K562 (cell line): ENCODE measurements at regions not wholly inside any gene's neighbourhood (a gene's known extent, or its start where the extent isn't known, plus 50 kb on each side); places are given as distances from the start of the nearest gene placed in this dataset.

ENCODE experiments used
- ATAC-seq: fragments of 200-7000 bp; cut with Tn5 transposase; 3 replicates; pipeline ENCODE4 v1.9.1; 2020; ENCODE audit warnings: moderate library complexity
- BruUV-seq: library from RNA; stranded (reverse); fragments of 400-500 nt; replicated peaks from 2 replicates; lab custom pipeline; 2021; lab: Mats Ljungman, UMichigan
- CTCF ChIA-PET: fragments of 300-600 bp; formaldehyde crosslinking; extraction: SDS; loops from one replicate; lab custom pipeline; 2021; ENCODE audit warnings: low intra/inter-chr PET ratio; lab: Yijun Ruan, JAX
- POLR2A ChIA-PET: fragments of 300-600, 350-650 bp; sonication (Branson Sonifier 250); formaldehyde crosslinking; extraction: SDS; loops from one replicate; lab custom pipeline; 2021; ENCODE audit warnings: antibody characterized with exemption, inconsistent platforms; lab: Yijun Ruan, JAX
- DNase-seq, 4 experiments: peaks; one replicate each; pipeline versions ENCODE4 v3.0.0 to v3.0.0-alpha.2; 2011 to 2018; ENCODE audit warnings: low spot score in 3 of 4, mixed read lengths in 3 of 4; ENCODE audit errors: extremely low read depth in 1 of 4
- FAIRE-seq: peaks from 2 replicates; lab custom pipeline; 2011; peaks lifted over from hg19 to GRCh38; lab: Jason Lieb, UNC
- H2AFZ ChIP-seq: 2 replicates; pipeline ENCODE4 v1.6.0; 2011; ENCODE audit warnings: low read depth, low read length, control low read depth, inconsistent platforms
- H3K27ac ChIP-seq: fragments of 200-600 bp; 3 replicates; pipeline ENCODE4 v1.8.0; 2011; ENCODE audit warnings: low read depth, mild to moderate bottlenecking, control low read depth, inconsistent platforms, low read length, moderate library complexity, mixed read lengths; ENCODE audit errors: extremely low read depth
- H3K27me3 ChIP-seq, 2 experiments: fragments of 300-600 bp in 1 of 2; 2 replicates in 1 of 2; 3 replicates in 1 of 2; pipeline versions ENCODE4 v1.6.0 to v1.8.0; 2011; ENCODE audit warnings: inconsistent platforms in 2 of 2, low read length in 2 of 2, mild to moderate bottlenecking in 1 of 2, mixed read lengths in 1 of 2, moderate library complexity in 1 of 2; ENCODE audit not compliant: control insufficient read depth in 2 of 2, insufficient read depth in 2 of 2
- H3K36me3 ChIP-seq: fragments of 300-600 bp; 3 replicates; pipeline ENCODE4 v1.8.0; 2011; ENCODE audit warnings: mild to moderate bottlenecking, low read length, inconsistent platforms; ENCODE audit not compliant: control insufficient read depth, insufficient read depth
- H3K4me1 ChIP-seq, 2 experiments: fragments of 200-600 bp in 1 of 2; replicated peaks in 1 of 2; 2 replicates in 1 of 2; 3 replicates in 1 of 2; pipeline versions ENCODE4 v1.5.1 to v1.8.0; 2011; ENCODE audit warnings: inconsistent platforms in 2 of 2, low read length in 2 of 2, mild to moderate bottlenecking in 1 of 2, mixed read lengths in 1 of 2, moderate library complexity in 1 of 2; ENCODE audit not compliant: control insufficient read depth in 2 of 2, insufficient read depth in 2 of 2
- H3K4me2 ChIP-seq: 2 replicates; pipeline ENCODE4 v1.6.1; 2011; ENCODE audit warnings: low read length, control low read depth, inconsistent platforms, mixed read lengths; ENCODE audit not compliant: insufficient read depth
- H3K4me3 ChIP-seq: fragments of 200-600 bp; sonication (generic), shearing (Covaris generic); 2 replicates; pipeline ENCODE4 v1.5.1; 2016; ENCODE audit warnings: control low read depth, inconsistent platforms
- H3K79me2 ChIP-seq: fragments of 200-600 bp; 3 replicates; pipeline ENCODE4 v1.8.0; 2011; ENCODE audit warnings: low read length, inconsistent platforms; ENCODE audit not compliant: control insufficient read depth, insufficient read depth
- H3K9ac ChIP-seq, 2 experiments: 2 replicates each; pipeline versions ENCODE4 v1.6.0 to v1.6.1; 2011; ENCODE audit warnings: low read depth in 2 of 2, low read length in 2 of 2, control low read depth in 1 of 2, inconsistent platforms in 1 of 2, mild to moderate bottlenecking in 1 of 2, mixed read lengths in 1 of 2; ENCODE audit not compliant: insufficient read depth in 1 of 2
- H3K9me1 ChIP-seq: one replicate; pipeline ENCODE4 v1.6.0; 2011; ENCODE audit warnings: inconsistent platforms, mild to moderate bottlenecking, low read length, moderate library complexity; ENCODE audit not compliant: control insufficient read depth, insufficient read depth
- H3K9me3 ChIP-seq: replicated peaks from 2 replicates; pipeline ENCODE4 v1.5.1; 2011; ENCODE audit warnings: low read depth, low read length, inconsistent platforms; ENCODE audit not compliant: control insufficient read depth, insufficient read depth
- H4K20me1 ChIP-seq: replicated peaks from 2 replicates; pipeline ENCODE4 v1.6.1; 2011; ENCODE audit warnings: low read length, inconsistent platforms, mixed read lengths; ENCODE audit not compliant: control insufficient read depth, insufficient read depth
- ARNT ChIP-seq, 2 experiments: fragments of 450-650 bp; IDR thresholded peaks; 2 replicates each; pipeline ENCODE4 v1.6.1; 2016; ENCODE audit warnings: mild to moderate bottlenecking in 1 of 2
- CBFB ChIP-seq: sonication (generic); formaldehyde crosslinking; IDR thresholded peaks from 2 replicates; pipeline ENCODE4 v1.4.0; 2020; ENCODE audit warnings: mild to moderate bottlenecking, missing genetic modification reagents
- DNMT1 ChIP-seq: fragments of 450-650 bp; IDR thresholded peaks from 2 replicates; pipeline ENCODE4 v1.6.1; 2016; ENCODE audit warnings: antibody characterized with exemption, mild to moderate bottlenecking
- HDAC6 ChIP-seq: IDR thresholded peaks from 2 replicates; pipeline ENCODE4 v1.6.1; 2012; ENCODE audit warnings: low read depth, mild to moderate bottlenecking, control low read depth, inconsistent platforms, low read length, moderate library complexity
- HOMEZ ChIP-seq: fragments of 250-450 bp; sonication (Bioruptor Pico); IDR thresholded peaks from 2 replicates; pipeline ENCODE4 v1.4.0; 2020; ENCODE audit warnings: mild to moderate bottlenecking, moderate library complexity
- MEIS2 ChIP-seq: fragments of 450-650 bp; IDR thresholded peaks from 2 replicates; pipeline ENCODE4 v1.6.1; 2014; ENCODE audit warnings: mild to moderate bottlenecking; ENCODE audit not compliant: partially characterized antibody
- NR1H2 ChIP-seq: sonication (generic); formaldehyde crosslinking; IDR thresholded peaks from 2 replicates; pipeline ENCODE4 v1.4.0; 2020; ENCODE audit warnings: mild to moderate bottlenecking, missing genetic modification reagents
- TCF15 ChIP-seq: fragments of 250-450 bp; sonication (Bioruptor Pico); IDR thresholded peaks from 2 replicates; pipeline ENCODE4 v1.8.0; 2022; ENCODE audit warnings: moderate library complexity, mild to moderate bottlenecking, inconsistent platforms
- ZBTB2 ChIP-seq: fragments of 450-650 bp; IDR thresholded peaks from 2 replicates; pipeline ENCODE4 v1.6.1; 2016; ENCODE audit warnings: antibody characterized with exemption
- ZNF134 ChIP-seq: fragments of 250-450 bp; sonication (Bioruptor Pico); conservative IDR thresholded peaks from 2 replicates; pipeline ENCODE4 v1.4.0; 2020
- ZNF444 ChIP-seq: fragments of 250-450 bp; sonication (Bioruptor Pico); IDR thresholded peaks from 2 replicates; pipeline ENCODE4 v1.4.0; 2020; ENCODE audit warnings: mild to moderate bottlenecking, moderate library complexity
- ZNF644 ChIP-seq: fragments of 200-800 bp; sonication (Bioruptor generic); IDR thresholded peaks from 2 replicates; pipeline ENCODE4 v1.6.1; 2016; ENCODE audit warnings: low read depth, missing genetic modification characterization, missing compliant biosample characterization
- ZNF75A ChIP-seq: fragments of 450-650 bp; formaldehyde crosslinking; IDR thresholded peaks from 2 replicates; pipeline ENCODE4 v1.4.0; 2020; ENCODE audit warnings: mild to moderate bottlenecking
- WGBS: fragments of 100-300 bp; shearing (Covaris generic); methylation state at CpG from one replicate; pipeline ENCODE4 v1.1.6; 2016; ENCODE audit warnings: low coverage, mixed read lengths; ENCODE audit not compliant: insufficient coverage; ENCODE audit errors: missing lambda C conversion rate; 5-methylcytosine and 5-hydroxymethylcytosine counted together
- in situ Hi-C: fragments of 300-500 bp; cut with MboI; formaldehyde crosslinking; loops from 4 replicates; pipeline ENCODE4 v1.15.0; 2018; ENCODE audit warnings: inconsistent platforms, mixed read lengths
- intact Hi-C: fragments of 100-400 bp; cut with micrococcal nuclease; formaldehyde crosslinking; loops from 2 replicates; pipeline ENCODE4 v1.14.2; 2022

- Histone ChIP-seq H3K27ac (no peak overlapping the region), H4K20me1 (no peaks in the 10 kb centered on the region), H3K9ac (no peak overlapping the region), H3K79me2 (no peaks in the 10 kb centered on the region), H3K4me1 (no peaks in the 10 kb centered on the region), H2AFZ (no peak overlapping the region), H3K4me3 (no peak overlapping the region), H3K4me2 (no peak overlapping the region), H3K9me3 (no peaks in the 10 kb centered on the region), H3K36me3 (no peaks in the 10 kb centered on the region), H3K27me3 (no peaks in the 10 kb centered on the region), H3K9me1 (no peaks in the 10 kb centered on the region)
- BruUV-seq: no TSS peak
- intact Hi-C loops (no loop called here), in situ Hi-C loops (no loop called here)
- CTCF ChIA-PET: no interaction called here
- TF ChIP-seq ZNF444 (CRISPR knock-in tag): no peak
- POLR2A ChIA-PET: no interaction called here
- WGBS: 1% methylated on average over 4 of the region's 4 CpGs
- no peak for DNase-seq
- ATAC-seq: no peak
- FAIRE-seq: no peak
Observed at GRCh38 chr10:65846949-65847348, 1078.9 kb upstream of the LRRTM3 start.

- H4K20me1 ChIP-seq: no peaks in the 10 kb centered on the region
- FAIRE-seq: no peak
- no peak overlapping the region for H3K4me3 ChIP-seq
- H3K4me2 ChIP-seq: no peak overlapping the region
- no peak overlapping the region for H2AFZ ChIP-seq
- ATAC-seq: no peak
- intact Hi-C loops: no loop called here
- H3K27ac ChIP-seq: no peak overlapping the region
- no TSS peak for BruUV-seq
- in situ Hi-C loops: no loop called here
- ChIA-PET POLR2A (no interaction called here), CTCF (no interaction called here)
- no peaks in the 10 kb centered on the region for H3K4me1 ChIP-seq
- H3K9me3 ChIP-seq: no peaks in the 10 kb centered on the region
- WGBS: 3% methylated on average over 3 of the region's 3 CpGs
- no peaks in the 10 kb centered on the region for H3K27me3 ChIP-seq
- H3K9ac ChIP-seq: no peak overlapping the region
- no peaks in the 10 kb centered on the region for H3K36me3 ChIP-seq
- no peaks in the 10 kb centered on the region for H3K79me2 ChIP-seq
- DNase-seq: no peak
- H3K9me1 ChIP-seq: no peaks in the 10 kb centered on the region
- TF ChIP-seq TCF15 (CRISPR knock-in tag) (no peak), ZNF75A (CRISPR knock-in tag) (no peak), ZNF134 (CRISPR knock-in tag) (no peak), DNMT1 (no peak), NR1H2 (CRISPR knock-in tag) (no peak), ZBTB2 (no peak), CBFB (CRISPR knock-in tag) (no peak), MEIS2 (no peak), HOMEZ (no peak), HDAC6 (no peak), ZNF644 (tag) (no peak), ARNT (IDR thresholded peaks at IDR 0.05) (no peak)
Observed at GRCh38 chr10:65847436-65848230, 1078.2 kb upstream of the LRRTM3 start.
